Keratinocyte (primary cell): ENCODE measurements at regions not wholly inside any gene's neighbourhood (a gene's known extent, or its start where the extent isn't known, plus 50 kb on each side); places are given as distances from the start of the nearest gene placed in this dataset.

ENCODE experiments used
- DNase-seq: peaks from one replicate; pipeline ENCODE4 v3.0.0-alpha.2; 2011; ENCODE audit warnings: low read depth, missing footprints, low spot score
- FAIRE-seq: peaks from 2 replicates; lab custom pipeline; 2011; peaks lifted over from hg19 to GRCh38; lab: Jason Lieb, UNC
- H2AFZ ChIP-seq: 2 replicates; pipeline ENCODE4 v1.6.0; 2012; ENCODE audit warnings: low read length, control low read depth, inconsistent platforms; ENCODE audit not compliant: control insufficient read depth
- H3K27ac ChIP-seq: 2 replicates; pipeline ENCODE4 v1.5.1; 2011; ENCODE audit warnings: low read length; ENCODE audit not compliant: control insufficient read depth, insufficient read depth
- H3K27me3 ChIP-seq: 3 replicates; pipeline ENCODE4 v1.6.0; 2011; ENCODE audit warnings: low read length; ENCODE audit not compliant: control insufficient read depth, insufficient read depth; ENCODE audit errors: extremely low read depth
- H3K36me3 ChIP-seq, 2 experiments: 2 replicates in 1 of 2; 3 replicates in 1 of 2; pipeline ENCODE4 v1.5.1; 2011; ENCODE audit warnings: low read length in 2 of 2, mild to moderate bottlenecking in 1 of 2; ENCODE audit not compliant: control insufficient read depth in 2 of 2, insufficient read depth in 2 of 2; ENCODE audit errors: extremely low read depth in 1 of 2
- H3K4me1 ChIP-seq: 3 replicates; pipeline ENCODE4 v1.5.1; 2011; ENCODE audit warnings: low read length; ENCODE audit not compliant: control insufficient read depth, insufficient read depth; ENCODE audit errors: extremely low read depth
- H3K4me2 ChIP-seq: 3 replicates; pipeline ENCODE4 v1.6.0; 2011; ENCODE audit warnings: low read depth, low read length; ENCODE audit not compliant: control insufficient read depth, insufficient read depth; ENCODE audit errors: extremely low read depth
- H3K4me3 ChIP-seq, 3 experiments: fragments of 200-600 bp in 1 of 3; sonication (generic) in 1 of 3; 2 replicates in 2 of 3; 3 replicates in 1 of 3; pipeline ENCODE4 v1.5.1; 2011 to 2016; ENCODE audit warnings: low read length in 3 of 3, mild to moderate bottlenecking in 3 of 3, control low read depth in 2 of 3, inconsistent platforms in 1 of 3, low read depth in 1 of 3, mixed read lengths in 1 of 3, mixed run types in 1 of 3, moderate library complexity in 1 of 3; ENCODE audit not compliant: control insufficient read depth in 2 of 3, insufficient read depth in 2 of 3; ENCODE audit errors: extremely low read depth in 1 of 3
- H3K79me2 ChIP-seq: 2 replicates; pipeline ENCODE4 v1.6.0; 2012; ENCODE audit warnings: low read length; ENCODE audit not compliant: control insufficient read depth, insufficient read depth
- H3K9ac ChIP-seq: 3 replicates; pipeline ENCODE4 v1.6.0; 2011; ENCODE audit warnings: low read length; ENCODE audit not compliant: control insufficient read depth, insufficient read depth; ENCODE audit errors: extremely low read depth
- H3K9me1 ChIP-seq: 3 replicates; pipeline ENCODE4 v1.6.0; 2011; ENCODE audit warnings: low read length; ENCODE audit not compliant: control insufficient read depth, insufficient read depth; ENCODE audit errors: extremely low read depth
- H3K9me3 ChIP-seq: 2 replicates; pipeline ENCODE4 v1.5.1; 2012; ENCODE audit warnings: low read depth, low read length; ENCODE audit not compliant: control insufficient read depth
- H4K20me1 ChIP-seq: 3 replicates; pipeline ENCODE4 v1.6.0; 2011; ENCODE audit warnings: low read length; ENCODE audit not compliant: control insufficient read depth, insufficient read depth; ENCODE audit errors: extremely low read depth
- CTCF ChIP-seq, 3 experiments: IDR thresholded peaks in 1 of 3; conservative IDR thresholded peaks in 1 of 3; optimal IDR thresholded peaks in 1 of 3; 2 replicates in 2 of 3; 3 replicates in 1 of 3; pipeline versions ENCODE3 to v1.5.1; 2011; ENCODE audit warnings: low read length in 3 of 3, mild to moderate bottlenecking in 3 of 3, moderate library complexity in 2 of 3, control low read depth in 1 of 3, inconsistent platforms in 1 of 3; ENCODE audit not compliant: insufficient read depth in 2 of 3; ENCODE audit errors: extremely low read depth in 1 of 3
- EZH2 ChIP-seq: IDR thresholded peaks from one replicate; pipeline ENCODE4 v1.6.1; 2012; ENCODE audit warnings: inconsistent platforms, mild to moderate bottlenecking, low read length, moderate library complexity
- dilution Hi-C: fragments of 300-500 bp; cut with MboI; formaldehyde crosslinking; loops from one replicate; pipeline ENCODE4 v1.7.0; 2020; ENCODE audit warnings: low sequenced_read_pairs; ENCODE audit not compliant: extremely low pct_ligation_motif_present

- Histone ChIP-seq H3K79me2 (no peaks in the 10 kb centered on the region), H3K9ac (no peak overlapping the region), H4K20me1 (no peaks in the 10 kb centered on the region), H3K4me2 (peak overlapping the region; percentile 18), H3K4me3 (no peak overlapping the region), H3K9me1 (no peaks in the 10 kb centered on the region), H3K27me3 (no peaks in the 10 kb centered on the region), H3K4me1 (peaks cover 4% of the 10 kb centered on the region), H3K9me3 (no peaks in the 10 kb centered on the region), H2AFZ (peak overlapping the region; percentile 36), H3K36me3 (no peaks in the 10 kb centered on the region), H3K27ac (no peak overlapping the region)
- FAIRE-seq: no peak
- DNase-seq: no peak
- TF ChIP-seq EZH2 (no peak), CTCF (optimal IDR thresholded peaks at IDR 0.05 in 1 of 3, IDR thresholded peaks at IDR 0.05 in 1 of 3, conservative IDR thresholded peaks at IDR 0.05 in 1 of 3; ENCODE audit: extremely low read depth in 1 of 3, insufficient read depth in 2 of 3, low read length in 3 of 3) (no peak)
- dilution Hi-C loops: no loop called here
These were observed 71.7 kb upstream of the CEP85L start for GRCh38 chr6:118722829-118723813.

- no peak overlapping the region for H3K27ac ChIP-seq
- dilution Hi-C loops: no loop called here
- TF ChIP-seq CTCF (optimal IDR thresholded peaks at IDR 0.05 in 1 of 3, IDR thresholded peaks at IDR 0.05 in 1 of 3, conservative IDR thresholded peaks at IDR 0.05 in 1 of 3; ENCODE audit: extremely low read depth in 1 of 3, insufficient read depth in 2 of 3, low read length in 3 of 3): no peak
- FAIRE-seq: no peak
- no peaks in the 10 kb centered on the region for H3K9me1 ChIP-seq
- H2AFZ ChIP-seq: no peak overlapping the region
- no peak overlapping the region for H3K9ac ChIP-seq
- H3K4me3 ChIP-seq: no peak overlapping the region
- no peaks in the 10 kb centered on the region for H3K79me2 ChIP-seq
- H3K4me1 ChIP-seq: peaks cover 4% of the 10 kb centered on the region
- H3K36me3 ChIP-seq: no peaks in the 10 kb centered on the region
- H3K9me3 ChIP-seq: no peaks in the 10 kb centered on the region
- no peaks in the 10 kb centered on the region for H3K27me3 ChIP-seq
- H4K20me1 ChIP-seq: no peaks in the 10 kb centered on the region
- H3K4me2 ChIP-seq: no peak overlapping the region
- DNase-seq: no peak
These were observed 68.7 kb upstream of the CEP85L start for GRCh38 chr6:118720125-118720473.
